RCC 7860 (cell line): ENCODE measurements at regions not wholly inside any gene's neighbourhood (a gene's known extent, or its start where the extent isn't known, plus 50 kb on each side); places are given as distances from the start of the nearest gene placed in this dataset.

Experiments used
- DNase-seq: peaks from one replicate; pipeline ENCODE4 v3.0.0-alpha.2; 2015; ENCODE audit warnings: low spot score
- FAIRE-seq: peaks from 2 replicates; lab custom pipeline; 2012; peaks lifted over from hg19 to GRCh38; lab: Jason Lieb, UNC

DNA sequence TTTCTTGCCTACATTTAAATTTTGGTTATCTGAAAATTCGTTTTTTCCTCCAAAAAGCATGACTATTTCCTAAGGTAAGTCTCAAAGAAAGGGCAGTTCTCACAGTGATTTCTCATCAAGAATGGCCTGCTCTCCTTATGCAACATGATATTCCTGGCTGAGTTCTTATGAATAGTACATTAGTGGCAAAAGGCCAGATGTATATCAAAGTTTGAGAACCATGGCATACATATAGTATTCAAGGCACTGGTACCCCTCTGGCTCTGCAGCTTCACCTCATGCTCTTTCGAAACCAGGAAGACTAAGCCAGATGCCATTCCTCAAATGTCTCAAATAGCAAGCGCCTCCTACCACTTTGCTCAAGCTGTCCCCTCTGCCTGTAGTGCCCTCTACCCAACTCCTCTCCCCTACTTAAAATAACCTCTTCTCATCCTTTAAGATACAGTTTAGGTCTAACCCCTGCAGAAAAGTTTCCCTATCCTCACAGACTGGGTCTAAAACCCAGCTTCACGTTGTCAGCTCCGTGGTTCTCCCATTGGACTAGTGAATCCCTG is 280.3 kb downstream of the HACE1 start:
- DNase-seq (no peak), FAIRE-seq (no peak)

DNA sequence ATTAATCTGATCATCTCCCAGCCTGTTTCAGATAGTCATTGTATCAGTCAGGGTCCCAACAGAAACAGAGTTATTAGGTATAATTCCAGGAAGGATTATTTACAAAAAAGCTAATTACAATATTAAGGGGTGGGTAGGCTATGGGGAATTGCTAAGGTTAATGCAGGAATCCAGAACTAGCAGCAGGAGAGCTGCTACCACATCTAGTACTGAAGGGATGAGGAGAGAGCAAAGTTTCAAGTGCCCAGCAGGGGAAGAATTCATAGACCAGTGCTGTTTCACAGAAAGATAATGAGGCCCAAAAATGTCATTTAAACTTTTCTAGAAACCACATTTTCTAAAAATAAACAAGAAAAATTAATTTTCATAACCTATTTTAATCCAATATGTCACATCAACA is 284.2 kb downstream of the HACE1 start:
- DNase-seq (no peak), FAIRE-seq (no peak)

DNA sequence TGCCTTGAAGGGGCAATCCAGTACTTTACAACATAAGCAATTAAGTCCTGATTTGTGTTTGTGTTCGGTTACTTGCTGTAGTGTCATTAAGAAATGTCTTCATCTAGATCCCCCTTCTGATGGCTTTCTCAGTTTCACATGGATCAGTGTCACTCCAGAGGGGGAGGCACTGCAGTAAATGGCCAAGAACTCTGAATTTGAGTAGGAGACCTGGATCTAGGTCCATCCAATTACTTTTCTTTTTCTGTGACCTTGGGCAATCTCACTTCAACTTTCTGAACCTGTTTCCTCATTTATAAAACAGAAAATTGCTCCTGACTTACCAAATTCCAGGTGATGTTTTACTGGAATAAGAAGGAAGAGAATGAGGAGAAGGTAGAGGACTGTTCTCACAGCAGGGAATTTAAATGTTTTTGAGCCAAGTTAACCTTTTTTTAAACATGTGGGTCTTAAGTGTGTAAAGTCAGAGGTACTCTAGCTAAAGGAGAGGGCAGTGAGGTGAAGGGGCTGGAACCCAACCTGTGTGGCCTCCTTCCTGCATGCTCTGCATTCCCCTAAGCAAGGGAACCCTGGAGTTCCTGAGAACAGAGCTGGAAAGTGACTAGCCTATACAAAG is 285.5 kb downstream of the HACE1 start:
- DNase-seq = no peak
- FAIRE-seq = no peak

DNA sequence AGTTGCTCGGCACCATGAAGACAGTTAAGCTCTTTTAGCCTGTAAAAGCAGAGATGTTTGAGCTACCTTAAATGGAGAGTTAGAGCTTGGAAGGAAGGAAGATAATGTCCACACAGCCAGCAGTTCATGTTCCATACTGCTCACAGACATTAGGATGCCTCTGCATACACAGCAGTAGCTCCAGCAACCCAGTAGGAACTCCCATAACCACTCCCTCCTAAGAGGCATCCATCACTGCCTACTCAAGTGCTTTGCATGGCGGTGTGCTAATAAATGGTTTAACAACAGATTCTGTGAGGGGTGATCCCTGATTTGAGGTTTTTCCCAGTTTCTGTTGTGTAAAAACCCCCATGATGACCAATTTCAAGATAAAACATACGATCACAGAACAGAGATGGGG is 286.4 kb downstream of the HACE1 start:
- DNase-seq (no peak), FAIRE-seq (no peak)

DNA sequence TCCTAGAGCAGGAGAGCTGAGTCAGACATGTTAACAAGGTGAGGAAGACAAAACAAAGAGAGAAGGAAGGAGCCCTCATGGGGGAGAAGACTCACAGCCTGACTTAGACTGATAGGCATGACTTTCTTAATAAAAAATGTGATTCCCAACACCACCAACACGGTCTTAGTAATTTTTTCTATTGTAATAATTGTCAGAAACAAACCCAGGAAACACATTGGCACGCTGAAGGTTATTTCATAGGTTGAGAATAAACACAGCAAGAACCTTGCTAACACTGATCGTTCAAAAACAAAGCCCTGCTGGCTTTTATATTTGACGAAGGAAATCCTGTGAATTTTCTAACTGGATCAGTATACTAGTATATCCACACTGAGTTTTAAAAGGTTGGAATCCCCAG is 286.8 kb downstream of the HACE1 start:
- no peak for FAIRE-seq
- no peak for DNase-seq

DNA sequence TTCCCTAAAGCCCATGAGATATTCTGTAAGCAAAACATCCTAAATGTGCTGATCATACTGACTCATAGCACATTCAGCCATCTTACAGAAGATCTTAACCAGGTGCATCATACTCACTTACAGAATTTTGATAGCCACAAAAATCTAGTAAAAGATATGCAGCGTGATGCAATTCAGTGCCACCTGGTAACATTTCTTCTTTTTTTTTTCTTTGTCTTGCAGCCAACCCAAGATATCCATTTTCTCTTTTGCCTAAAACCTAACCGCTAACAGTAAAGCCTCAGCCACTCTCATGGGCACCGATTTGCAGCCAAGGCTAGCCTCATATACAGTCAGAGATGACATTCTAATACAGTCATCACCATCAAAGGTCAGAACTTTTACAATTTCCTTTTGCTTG is 293.3 kb downstream of the HACE1 start:
- no peak for DNase-seq
- FAIRE-seq = no peak

DNA sequence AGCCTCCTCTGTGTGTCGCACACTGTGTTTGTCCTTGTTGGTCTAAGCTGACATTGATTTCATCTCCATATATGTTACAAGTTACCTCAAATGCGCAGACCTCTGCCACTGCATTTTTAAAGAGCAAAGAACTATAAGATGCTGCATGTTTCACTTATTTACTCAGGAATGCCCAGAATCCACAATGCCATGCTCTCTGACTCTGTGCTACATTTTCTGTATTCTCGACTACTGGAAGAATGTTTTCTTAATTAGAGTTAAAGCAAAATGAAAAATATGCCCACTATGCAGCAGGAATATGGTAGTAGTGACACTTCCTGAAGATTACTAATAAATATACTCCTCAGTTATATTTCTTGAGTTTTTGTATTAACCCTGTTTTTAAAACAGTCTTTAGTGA is 296.4 kb downstream of the HACE1 start:
- FAIRE-seq = no peak
- DNase-seq = no peak

DNA sequence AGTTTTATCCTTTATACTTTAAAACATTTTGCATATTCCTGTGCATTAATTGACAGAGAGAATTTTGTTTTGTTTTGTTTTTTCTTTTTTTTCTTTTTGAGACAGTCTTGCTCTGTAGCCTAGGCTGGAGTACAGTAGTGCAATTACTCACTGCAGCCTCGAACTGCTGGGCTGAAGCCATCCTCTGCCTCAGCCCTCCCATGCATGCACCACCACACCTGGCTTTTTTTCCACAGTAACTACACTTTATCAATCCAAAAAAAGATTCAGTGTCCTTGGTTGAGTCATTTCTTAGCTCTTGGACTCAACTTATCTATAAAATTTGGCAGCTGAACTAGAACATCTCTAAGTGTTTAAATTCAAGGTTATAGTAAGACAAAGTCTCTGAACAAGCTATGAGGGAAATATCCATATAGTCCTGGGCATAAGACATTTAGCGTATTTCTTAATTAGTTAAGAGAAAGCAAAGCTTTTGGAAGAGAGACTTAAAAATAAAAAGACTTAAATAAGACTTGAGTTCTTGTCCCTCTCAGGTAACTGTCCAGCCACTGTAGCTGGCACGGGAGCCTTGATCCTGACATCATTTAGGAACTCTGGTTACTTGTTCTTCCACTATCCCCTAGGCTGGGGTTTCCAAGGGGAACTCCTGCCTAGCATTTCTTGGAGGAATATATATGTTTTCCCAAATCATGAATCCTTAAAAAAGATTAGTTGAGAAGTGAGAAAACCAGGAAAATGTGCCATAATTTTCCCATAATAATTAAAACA is 300.1 kb downstream of the HACE1 start:
- DNase-seq (no peak), FAIRE-seq (no peak)

DNA sequence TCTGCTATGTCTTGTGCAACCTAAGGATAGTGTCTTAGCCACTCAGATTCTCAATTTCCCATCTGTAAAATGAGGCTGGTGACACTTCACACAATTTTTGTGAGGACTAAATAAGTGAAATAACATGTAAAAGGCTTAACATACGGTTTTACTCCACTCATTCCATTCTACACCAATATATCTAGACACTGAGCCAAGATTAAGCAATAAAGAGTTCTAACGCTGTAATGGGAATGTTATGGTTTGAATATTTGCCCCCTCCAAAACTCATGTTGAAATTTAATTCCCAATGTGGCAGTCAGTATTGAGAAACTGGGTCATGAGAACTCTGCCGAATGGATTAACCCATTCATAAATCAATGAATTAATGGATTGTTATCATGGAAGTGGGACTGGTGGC is 301.0 kb downstream of the HACE1 start:
- no peak for DNase-seq
- FAIRE-seq = no peak

DNA sequence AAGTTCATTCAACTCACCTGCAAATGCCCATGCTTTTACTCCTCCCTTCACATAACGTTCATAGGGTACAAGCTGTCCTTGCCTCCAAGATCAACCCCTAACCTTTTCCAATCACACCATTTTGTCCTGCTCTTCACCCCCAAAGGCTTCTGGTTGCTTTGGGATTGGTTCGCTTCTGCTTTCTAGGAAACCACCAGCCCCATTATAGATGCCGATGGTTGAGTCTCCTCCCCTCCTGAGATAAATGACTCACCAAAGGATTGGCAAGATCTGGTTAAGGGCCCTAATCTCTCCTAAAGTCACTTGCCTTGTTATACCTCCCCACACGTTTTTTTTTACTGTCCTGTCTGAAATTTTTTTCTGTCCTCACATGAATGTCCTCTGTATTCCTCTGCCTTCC is 311.4 kb downstream of the HACE1 start:
- FAIRE-seq = no peak

DNA sequence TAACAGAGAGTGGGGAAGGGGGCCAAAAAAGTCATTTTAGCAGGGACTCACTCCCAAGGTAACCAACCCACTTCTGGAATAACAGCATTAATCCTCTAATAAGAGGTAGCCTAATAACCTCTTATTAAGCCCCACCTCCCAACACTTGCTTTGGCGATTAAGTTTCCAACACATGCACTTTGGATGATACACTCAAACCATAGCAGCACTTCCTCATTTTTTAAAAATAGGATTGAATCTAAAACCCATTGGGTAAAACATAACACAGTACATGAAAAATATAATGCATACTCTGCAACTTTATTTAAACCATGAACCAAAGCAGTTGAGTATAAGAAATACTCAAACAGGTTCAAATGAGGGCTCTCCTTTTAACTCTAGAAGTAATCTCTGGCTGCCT is 318.3 kb downstream of the HACE1 start:
- DNase-seq (no peak), FAIRE-seq (no peak)

More for the DNA sequence above, 311.4 kb downstream of the HACE1 start:
- DNase-seq = no peak

DNA sequence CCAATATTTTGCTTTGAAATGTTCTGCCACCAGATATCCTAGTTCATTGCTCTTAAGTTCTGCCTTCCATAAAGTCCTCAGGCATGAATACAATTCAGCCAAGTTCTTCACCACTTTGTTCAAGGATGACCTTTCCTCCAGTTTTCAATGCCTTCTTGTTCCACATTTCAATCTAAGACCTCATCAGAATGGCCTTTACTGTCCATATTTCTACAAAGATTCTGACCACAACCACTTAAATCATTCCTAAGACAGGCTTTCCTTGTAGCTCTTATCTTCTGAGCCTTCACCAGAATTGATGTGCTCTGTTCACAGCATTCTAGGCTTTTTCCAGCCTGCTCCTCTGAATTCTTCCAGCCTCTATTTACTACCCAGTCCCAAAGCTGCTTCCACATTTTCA is 319.0 kb downstream of the HACE1 start:
- no peak for FAIRE-seq
- DNase-seq = no peak

DNA sequence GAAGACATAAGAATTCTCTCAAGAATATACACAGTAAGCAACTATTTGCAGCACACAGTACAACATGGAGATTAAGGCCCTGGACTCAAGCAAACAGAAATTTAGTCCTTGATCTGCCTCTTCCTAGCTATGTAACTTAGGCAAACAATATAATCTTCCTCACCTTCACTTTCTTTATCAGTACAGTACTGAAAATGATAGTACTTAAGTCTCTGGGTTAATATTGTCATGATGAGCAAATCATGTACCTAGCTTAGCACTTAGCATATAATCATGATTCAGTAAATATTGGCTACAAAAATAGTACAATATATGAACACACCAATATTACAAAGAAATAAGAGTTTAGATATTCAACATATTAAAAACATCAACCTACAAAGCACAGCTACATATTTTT is 320.5 kb downstream of the HACE1 start:
- FAIRE-seq (no peak), DNase-seq (no peak)

DNA sequence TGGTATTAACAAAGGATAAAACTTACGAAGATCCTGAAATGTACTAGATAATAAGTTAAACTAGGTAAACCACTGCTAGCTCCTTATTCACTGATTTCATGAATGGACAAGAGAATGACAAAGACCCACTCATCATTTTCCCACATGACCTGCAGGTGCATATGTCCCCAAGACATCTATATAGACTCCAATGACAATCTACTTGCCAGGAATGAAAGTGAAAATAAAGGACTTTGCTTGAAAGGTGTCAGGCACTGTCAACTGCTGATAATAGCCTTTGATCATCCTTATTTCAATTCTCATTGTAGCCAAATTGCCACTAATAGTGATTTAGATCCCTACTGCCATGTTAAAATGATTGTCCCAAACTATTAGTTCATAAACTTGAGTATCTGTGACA is 321.8 kb downstream of the HACE1 start:
- DNase-seq (no peak), FAIRE-seq (no peak)

DNA sequence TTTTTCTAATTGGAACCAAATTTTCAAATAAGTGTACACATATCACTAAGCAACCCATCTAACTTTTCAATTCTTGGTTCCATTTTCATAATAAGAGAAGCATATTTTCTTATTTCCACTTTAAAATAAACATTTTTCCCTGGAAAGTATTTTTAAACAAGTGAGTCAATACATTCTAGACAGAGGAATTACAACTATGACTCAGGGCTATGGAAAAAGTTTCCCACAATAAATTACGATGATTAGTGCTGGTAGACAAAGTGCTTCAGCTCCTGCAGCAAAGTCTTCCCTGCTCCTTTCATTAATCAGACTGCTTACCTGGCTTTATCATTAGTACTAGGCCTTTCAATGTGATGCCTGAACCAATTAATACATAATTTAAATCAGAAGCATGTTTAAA is 322.5 kb downstream of the HACE1 start:
- no peak for FAIRE-seq
- no peak for DNase-seq

DNA sequence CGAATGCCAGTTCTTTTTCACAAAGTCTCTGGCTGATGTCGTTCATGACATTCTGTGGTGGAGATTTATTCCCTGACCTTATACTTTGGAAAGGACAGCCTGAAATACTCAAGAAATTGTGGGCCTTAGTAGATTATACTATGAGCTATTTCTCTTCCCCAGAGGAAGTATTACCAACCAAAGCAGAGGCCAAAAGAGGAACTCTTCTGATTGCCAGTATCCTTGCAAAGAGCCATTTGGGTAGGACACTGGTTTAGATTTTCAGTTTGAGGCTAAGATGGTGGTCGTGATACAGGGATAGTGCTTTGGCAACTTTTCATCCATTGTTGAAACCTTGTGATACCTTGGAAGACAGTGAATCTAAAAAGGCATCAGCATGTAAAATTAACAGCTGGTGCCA is 327.3 kb downstream of the HACE1 start:
- no peak for DNase-seq
- FAIRE-seq = no peak

DNA sequence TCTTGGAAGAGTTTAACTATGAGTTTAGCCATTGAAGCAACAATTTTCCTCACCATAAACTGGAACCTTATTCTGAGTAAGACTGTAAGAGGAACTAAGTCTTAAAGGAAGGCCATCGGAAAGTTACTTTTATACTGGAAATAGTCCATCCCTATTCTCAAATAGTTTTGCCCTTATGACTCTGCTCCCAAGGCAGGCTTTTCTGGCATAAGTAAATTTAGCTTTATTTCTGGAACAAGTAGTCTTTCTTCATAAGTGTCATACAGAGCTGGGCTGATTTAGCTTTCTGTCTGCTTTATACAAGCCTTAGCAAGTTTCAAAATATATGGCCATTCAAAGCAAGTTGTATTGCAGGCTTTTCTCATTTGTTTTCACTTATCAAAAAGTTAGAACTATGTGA is 328.1 kb downstream of the HACE1 start:
- DNase-seq (no peak), FAIRE-seq (no peak)

DNA sequence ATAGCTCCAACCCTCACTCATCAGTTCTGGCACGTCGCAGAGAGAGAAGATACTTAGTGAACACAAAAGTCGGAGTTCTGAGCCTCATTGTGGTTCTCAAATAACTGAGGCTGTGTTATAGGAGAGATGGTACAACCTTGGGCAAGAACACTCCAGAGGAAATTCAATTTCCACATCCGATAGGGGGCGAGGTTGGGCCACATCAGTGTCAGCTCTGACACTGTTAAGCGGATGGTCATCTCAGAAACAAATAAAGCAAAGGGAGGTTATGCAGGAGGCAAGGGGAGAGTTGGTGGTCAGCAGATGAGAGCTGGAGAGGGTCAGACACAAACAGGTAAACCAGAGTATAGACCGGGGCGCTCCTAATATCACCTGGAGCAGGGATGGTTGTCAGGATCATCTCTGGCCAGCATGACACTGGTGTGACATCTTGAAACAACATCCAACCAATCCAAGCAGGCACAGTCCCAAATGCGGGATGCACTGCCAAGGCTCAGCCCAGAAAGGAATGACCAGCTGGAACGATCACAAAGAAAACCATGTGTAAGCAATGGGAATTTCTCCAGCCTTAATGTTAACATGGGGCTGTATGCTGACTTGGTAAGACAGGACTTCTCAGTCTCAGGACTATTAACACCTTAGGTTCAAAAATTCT is 331.8 kb downstream of the HACE1 start:
- DNase-seq (no peak), FAIRE-seq (no peak)

DNA sequence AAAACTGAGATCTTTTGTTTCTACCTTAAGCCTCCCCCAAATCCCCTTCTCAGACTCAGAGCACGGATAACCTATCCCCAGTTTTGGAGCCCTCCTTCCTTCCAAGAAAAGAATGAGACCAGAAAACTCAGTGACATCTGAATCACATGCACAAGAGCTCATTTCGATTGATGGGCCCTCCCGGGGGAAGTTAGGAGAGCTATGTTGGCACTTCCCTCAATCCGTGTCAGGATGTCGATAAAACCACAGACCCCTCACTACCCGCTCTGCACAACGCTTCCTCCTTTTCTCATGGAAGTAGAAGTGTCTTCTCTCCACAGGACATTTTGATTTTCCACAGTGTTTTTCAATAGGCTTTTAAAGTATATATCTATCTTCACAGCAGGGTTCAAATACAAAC is 332.4 kb downstream of the HACE1 start:
- DNase-seq (no peak), FAIRE-seq (no peak)

DNA sequence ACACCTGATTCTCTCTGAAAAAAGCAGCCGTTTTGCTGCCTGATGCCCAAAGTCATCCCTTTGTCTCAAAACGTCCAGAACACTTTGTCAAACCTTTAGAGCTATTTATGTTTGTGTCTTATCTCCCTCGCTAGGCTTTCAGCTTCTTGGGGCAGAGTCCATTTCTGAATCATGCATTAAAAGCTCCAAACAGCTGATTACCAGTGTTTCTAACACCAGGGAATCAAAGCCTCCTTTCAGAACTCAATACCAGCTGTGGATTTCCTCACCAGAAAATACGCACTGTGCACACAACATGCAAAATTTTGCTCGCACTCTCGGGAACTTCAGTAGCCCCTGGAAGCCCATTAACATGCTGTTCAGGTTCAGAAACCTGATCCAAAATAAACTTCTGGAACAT is 333.3 kb downstream of the HACE1 start:
- DNase-seq (no peak), FAIRE-seq (no peak)

DNA sequence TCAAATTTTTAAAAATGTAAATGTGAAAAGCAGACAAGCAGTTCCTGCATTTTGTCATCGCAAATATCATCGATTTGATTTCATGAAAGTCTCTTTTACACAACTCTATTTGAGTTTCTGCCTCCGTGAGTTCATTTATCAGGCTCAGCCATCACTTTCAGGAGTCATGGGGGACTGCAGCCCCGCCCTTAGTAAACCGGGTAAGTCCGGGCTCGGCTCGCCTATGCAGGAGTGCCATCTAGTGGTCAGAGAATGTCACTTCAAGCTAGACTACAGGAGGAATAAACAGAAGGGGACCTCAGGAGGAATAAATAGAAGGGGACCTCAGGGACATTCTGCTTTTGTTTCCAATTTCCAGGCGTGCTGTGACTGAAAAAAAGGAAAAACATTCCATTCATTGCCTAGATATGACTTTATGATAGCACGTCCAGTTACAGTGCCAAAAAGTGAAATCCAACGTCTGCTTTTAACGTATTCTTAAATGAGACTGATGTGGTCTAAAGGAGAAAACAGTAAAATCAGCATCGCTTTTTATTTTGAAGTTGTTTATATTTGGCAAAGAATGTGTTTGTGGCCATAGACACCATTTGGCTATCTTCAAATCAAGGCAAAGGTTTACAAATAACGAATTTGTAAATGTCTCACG is 333.9 kb downstream of the HACE1 start:
- DNase-seq (peak; percentile 56), FAIRE-seq (no peak)

DNA sequence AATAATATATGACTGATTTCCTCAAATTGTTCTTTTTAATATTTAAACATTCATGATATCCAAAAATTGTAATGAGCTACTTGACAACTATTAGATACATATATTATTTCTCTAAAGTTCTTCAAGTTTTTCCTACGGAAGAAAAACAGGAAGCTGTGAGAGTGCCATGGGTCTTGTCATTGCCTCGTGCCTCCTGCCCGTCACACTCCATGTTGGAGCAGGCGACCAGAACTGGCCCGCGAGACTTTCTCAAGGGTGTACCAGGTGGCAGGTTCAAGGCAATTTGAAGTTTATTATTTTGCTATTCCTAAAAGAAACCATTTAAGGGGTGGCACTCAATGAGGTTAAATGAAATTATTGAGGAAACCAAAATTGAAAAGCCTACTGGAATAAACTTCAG is 337.2 kb downstream of the HACE1 start:
- no peak for FAIRE-seq
- no peak for DNase-seq
